ENCODE measurements at regions not wholly inside any gene's neighbourhood (a gene's known extent, or its start where the extent isn't known, plus 50 kb on each side); places are given as distances from the start of the nearest gene placed in this dataset.

- H3K27me3 ChIP-seq (ENCODE audit: low read depth, low read length): peaks cover 33% of the 10 kb centered on the region
Measured at GRCh38 chr17:77875881-77876509, 82.5 kb upstream of the TNRC6C start.

GRCh38 chr17:77877036-77877435, 81.5 kb upstream of the TNRC6C start:
- peaks cover 28% of the 10 kb centered on the region for H3K27me3 ChIP-seq (ENCODE audit: low read depth, low read length)
- no peak overlapping the region for H3K4me2 ChIP-seq (ENCODE audit: low read length)
- H3K4me1 ChIP-seq (ENCODE audit: low read length): peaks cover 20% of the 10 kb centered on the region
- no peak overlapping the region for H3K27ac ChIP-seq (ENCODE audit: low read length)
- no peak overlapping the region for H2AFZ ChIP-seq (ENCODE audit: low read depth, low read length)
- no peak overlapping the region for H3K9ac ChIP-seq (ENCODE audit: low read length)
- no peaks in the 10 kb centered on the region for H4K20me1 ChIP-seq (ENCODE audit: insufficient read depth, low read length)
- TF ChIP-seq CTCF (IDR thresholded peaks at IDR 0.05; ENCODE audit: low read depth, low read length) (no peak), EZH2phosphoT487 (IDR thresholded peaks at IDR 0.05; ENCODE audit: low read depth) (no peak)
- no peaks in the 10 kb centered on the region for H3K79me2 ChIP-seq (ENCODE audit: low read length)
- no peaks in the 10 kb centered on the region for H3K36me3 ChIP-seq (replicated peaks; ENCODE audit: low read depth, low read length)
- H3K9me3 ChIP-seq (ENCODE audit: insufficient read depth, low read length): peaks cover 11% of the 10 kb centered on the region
- H3K4me3 ChIP-seq (ENCODE audit: low read length): no peak overlapping the region

More at GRCh38 chr17:77875881-77876509, 82.5 kb upstream of the TNRC6C start:
- Histone ChIP-seq H3K4me1 (ENCODE audit: low read length) (peaks cover 10% of the 10 kb centered on the region), H3K9ac (ENCODE audit: low read length) (no peak overlapping the region), H2AFZ (ENCODE audit: low read depth, low read length) (no peak overlapping the region), H3K9me3 (ENCODE audit: insufficient read depth, low read length) (peaks cover 11% of the 10 kb centered on the region), H3K36me3 (replicated peaks; ENCODE audit: low read depth, low read length) (no peaks in the 10 kb centered on the region), H4K20me1 (ENCODE audit: insufficient read depth, low read length) (no peaks in the 10 kb centered on the region), H3K79me2 (ENCODE audit: low read length) (no peaks in the 10 kb centered on the region), H3K27ac (ENCODE audit: low read length) (no peak overlapping the region), H3K4me2 (ENCODE audit: low read length) (no peak overlapping the region), H3K4me3 (ENCODE audit: low read length) (no peak overlapping the region)
- TF ChIP-seq EZH2phosphoT487 (IDR thresholded peaks at IDR 0.05; ENCODE audit: low read depth) (no peak), CTCF (IDR thresholded peaks at IDR 0.05; ENCODE audit: low read depth, low read length) (no peak)

GRCh38 chr17:77877646-77878355, 80.7 kb upstream of the TNRC6C start:
- no peak overlapping the region for H3K4me3 ChIP-seq (ENCODE audit: low read length)
- H3K9ac ChIP-seq (ENCODE audit: low read length): no peak overlapping the region
- H3K27ac ChIP-seq (ENCODE audit: low read length): no peak overlapping the region
- H3K36me3 ChIP-seq (replicated peaks; ENCODE audit: low read depth, low read length): no peaks in the 10 kb centered on the region
- H3K27me3 ChIP-seq (ENCODE audit: low read depth, low read length): peaks cover 22% of the 10 kb centered on the region
- no peaks in the 10 kb centered on the region for H3K79me2 ChIP-seq (ENCODE audit: low read length)
- TF ChIP-seq CTCF (IDR thresholded peaks at IDR 0.05; ENCODE audit: low read depth, low read length) (no peak), EZH2phosphoT487 (IDR thresholded peaks at IDR 0.05; ENCODE audit: low read depth) (no peak)
- peaks cover 11% of the 10 kb centered on the region for H3K9me3 ChIP-seq (ENCODE audit: insufficient read depth, low read length)
- no peak overlapping the region for H2AFZ ChIP-seq (ENCODE audit: low read depth, low read length)
- H4K20me1 ChIP-seq (ENCODE audit: insufficient read depth, low read length): no peaks in the 10 kb centered on the region
- peaks cover 28% of the 10 kb centered on the region for H3K4me1 ChIP-seq (ENCODE audit: low read length)
- no peak overlapping the region for H3K4me2 ChIP-seq (ENCODE audit: low read length)

- no peaks in the 10 kb centered on the region for H3K79me2 ChIP-seq (ENCODE audit: low read length)
- TF ChIP-seq EZH2phosphoT487 (IDR thresholded peaks at IDR 0.05; ENCODE audit: low read depth) (no peak), CTCF (IDR thresholded peaks at IDR 0.05; ENCODE audit: low read depth, low read length) (no peak)
- H3K36me3 ChIP-seq (replicated peaks; ENCODE audit: low read depth, low read length): no peaks in the 10 kb centered on the region
- H3K9ac ChIP-seq (ENCODE audit: low read length): no peak overlapping the region
- H3K4me3 ChIP-seq (ENCODE audit: low read length): no peak overlapping the region
- no peaks in the 10 kb centered on the region for H4K20me1 ChIP-seq (ENCODE audit: insufficient read depth, low read length)
- peaks cover 19% of the 10 kb centered on the region for H3K27me3 ChIP-seq (ENCODE audit: low read depth, low read length)
- peaks cover 11% of the 10 kb centered on the region for H3K9me3 ChIP-seq (ENCODE audit: insufficient read depth, low read length)
- H3K4me1 ChIP-seq (ENCODE audit: low read length): peaks cover 32% of the 10 kb centered on the region
- no peak overlapping the region for H2AFZ ChIP-seq (ENCODE audit: low read depth, low read length)
- no peak overlapping the region for H3K4me2 ChIP-seq (ENCODE audit: low read length)
- no peak overlapping the region for H3K27ac ChIP-seq (ENCODE audit: low read length)
Measured at GRCh38 chr17:77879226-77879895, 79.1 kb upstream of the TNRC6C start.

Measured in OCI-LY3 (cell line).